ENCODE measurements at regions not wholly inside any gene's neighbourhood (a gene's known extent, or its start where the extent isn't known, plus 50 kb on each side); places are given as distances from the start of the nearest gene placed in this dataset.
A peak's percentile ranks its signal among the peaks of the same experiment; 100 is the strongest.

DNA sequence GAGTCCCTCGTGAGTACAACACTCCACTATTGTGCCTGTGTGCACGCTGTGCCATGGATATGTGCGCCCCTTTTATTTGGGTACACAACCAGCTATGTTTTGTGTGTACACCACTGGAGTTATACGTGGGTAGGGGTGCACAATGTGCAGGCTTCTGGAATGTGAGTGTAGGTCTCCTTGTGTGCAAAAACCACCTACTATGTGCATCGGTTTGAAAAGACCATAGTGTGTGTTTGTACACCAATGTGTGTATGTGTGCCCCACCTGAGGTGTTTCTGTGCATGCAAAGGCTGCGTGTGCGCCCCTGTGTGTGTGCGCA lies 86.4 kb upstream of the ALDH1L1 start:
- DNase-seq (ENCODE audit: low spot score) = no peak

DNA sequence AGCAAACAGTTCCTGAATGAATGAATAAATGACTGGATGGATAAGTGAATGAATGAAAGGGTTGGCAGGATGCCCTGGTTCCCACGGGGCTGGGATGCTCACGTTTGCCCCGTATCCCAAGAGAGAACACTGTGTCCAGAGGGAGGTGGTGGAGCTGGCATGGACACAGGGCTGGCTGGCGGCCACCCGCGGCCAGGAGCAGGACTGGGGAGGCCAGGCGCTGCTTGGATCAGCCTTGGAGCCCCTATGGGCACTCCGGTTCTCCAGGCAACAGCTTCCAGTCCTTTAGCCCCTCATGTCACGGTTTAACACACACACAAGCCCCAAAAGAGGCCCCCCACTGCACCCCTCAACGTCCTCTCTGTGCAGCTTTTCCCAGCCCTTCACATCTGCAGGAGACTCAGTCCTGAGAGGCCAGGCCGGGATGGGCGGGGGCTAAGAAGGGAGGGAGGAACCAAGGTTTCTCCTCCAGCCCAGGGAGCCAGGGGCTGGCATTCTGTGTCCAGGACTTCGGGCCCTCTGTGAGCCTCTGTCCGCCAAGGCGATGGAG lies 86.0 kb upstream of the ALDH1L1 start:
- no peak for DNase-seq (ENCODE audit: low spot score)

DNA sequence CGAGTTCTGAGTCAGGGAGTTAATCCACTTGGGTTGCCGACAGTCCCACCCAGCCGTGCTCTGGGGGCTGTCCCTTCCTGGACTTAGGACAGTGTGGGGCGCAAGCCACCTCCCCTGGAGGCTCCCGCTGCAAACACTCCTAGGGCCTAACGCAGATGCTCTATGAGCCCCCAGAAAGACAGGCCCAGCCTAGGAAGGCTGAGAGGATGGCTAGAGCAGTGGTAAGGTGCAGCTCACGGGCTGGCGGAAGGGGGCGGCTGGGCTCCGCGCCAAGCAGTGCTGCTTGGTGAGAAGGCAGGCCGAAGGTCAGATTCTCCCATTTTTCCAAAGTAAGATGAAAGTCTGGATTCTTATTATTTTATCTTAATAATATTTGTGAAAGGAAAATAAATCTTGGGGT lies 84.6 kb upstream of the ALDH1L1 start:
- no peak for DNase-seq (ENCODE audit: low spot score)

DNA sequence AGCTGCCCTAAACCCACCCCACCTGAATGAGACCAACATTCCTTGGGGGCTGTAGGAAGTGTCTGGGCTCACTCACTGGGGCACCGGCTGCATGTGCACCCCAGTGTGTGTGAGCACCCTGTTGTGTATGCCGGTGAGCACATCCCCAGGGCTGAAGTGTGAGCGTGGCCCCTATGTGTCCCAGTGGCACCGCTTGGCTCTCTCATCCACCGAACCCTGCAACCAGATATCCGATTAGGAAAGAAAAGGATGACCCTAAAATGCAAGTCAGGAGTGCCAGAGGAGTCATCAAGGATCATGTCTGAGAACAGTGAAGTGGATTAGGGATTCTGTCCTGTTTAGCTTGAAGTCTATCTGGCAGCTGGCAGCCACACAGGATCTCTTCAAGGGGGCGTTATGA lies 84.0 kb upstream of the ALDH1L1 start:
- DNase-seq (ENCODE audit: low spot score) = no peak

DNA sequence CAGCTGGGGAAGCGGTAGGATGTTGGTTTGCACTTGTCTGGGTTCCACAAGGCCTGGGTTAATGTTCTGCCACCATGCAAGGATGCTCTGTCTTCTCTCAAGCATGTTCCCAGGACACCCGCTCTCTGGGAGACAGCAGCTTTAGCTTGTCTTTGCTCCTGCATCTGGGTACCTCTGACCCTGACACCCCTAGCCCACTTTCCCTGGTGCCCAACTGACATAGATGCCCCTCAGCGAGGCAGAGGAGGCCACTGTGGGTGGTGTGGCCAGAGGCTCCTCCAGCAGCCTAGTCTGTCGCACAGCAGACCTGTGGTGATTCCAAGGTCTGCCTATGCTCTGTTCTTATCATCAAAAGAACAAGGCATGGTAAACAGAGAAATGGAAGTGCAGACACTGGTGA lies 83.6 kb upstream of the ALDH1L1 start:
- DNase-seq (ENCODE audit: low spot score) = no peak

DNA sequence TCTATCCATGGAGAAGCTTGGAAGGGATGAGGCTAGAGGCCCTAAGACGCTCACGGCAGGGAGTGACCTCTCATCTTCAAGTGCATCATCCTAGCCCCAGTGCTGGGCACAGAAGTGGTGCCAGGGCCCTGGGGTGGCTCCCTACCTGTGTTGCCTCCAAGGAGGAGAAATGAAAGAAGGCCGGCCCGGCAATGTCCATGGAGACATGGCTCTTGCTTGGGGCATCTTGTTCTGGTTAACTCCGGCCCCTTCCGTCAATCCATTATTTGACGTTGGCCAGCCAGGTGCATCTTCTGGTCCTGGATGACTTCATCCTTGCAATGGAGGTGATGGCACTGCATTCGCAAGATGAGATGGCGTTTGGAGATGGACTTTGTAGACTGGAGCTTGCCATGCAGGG lies 83.2 kb upstream of the ALDH1L1 start:
- no peak for DNase-seq (ENCODE audit: low spot score)

DNA sequence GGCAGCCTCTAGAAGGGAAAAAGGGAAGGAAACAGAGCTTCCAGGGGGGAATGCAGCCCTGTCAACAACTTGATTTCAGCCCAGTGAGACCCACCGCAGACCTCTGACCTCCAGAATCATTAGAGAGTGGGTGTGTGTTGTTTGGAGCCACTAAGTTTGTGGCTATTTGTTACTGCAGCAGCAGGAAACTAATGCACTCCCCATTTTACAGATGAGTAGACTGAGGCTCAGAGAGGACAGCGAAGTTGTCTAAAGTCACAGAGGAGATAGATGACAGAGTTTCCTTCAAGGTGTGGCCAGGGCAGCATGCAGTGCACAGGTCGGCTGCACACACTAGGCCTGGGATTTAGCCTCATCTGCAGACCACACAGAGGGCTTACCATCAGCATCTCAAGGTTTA lies 81.8 kb upstream of the ALDH1L1 start:
- no peak for DNase-seq (ENCODE audit: low spot score)

DNA sequence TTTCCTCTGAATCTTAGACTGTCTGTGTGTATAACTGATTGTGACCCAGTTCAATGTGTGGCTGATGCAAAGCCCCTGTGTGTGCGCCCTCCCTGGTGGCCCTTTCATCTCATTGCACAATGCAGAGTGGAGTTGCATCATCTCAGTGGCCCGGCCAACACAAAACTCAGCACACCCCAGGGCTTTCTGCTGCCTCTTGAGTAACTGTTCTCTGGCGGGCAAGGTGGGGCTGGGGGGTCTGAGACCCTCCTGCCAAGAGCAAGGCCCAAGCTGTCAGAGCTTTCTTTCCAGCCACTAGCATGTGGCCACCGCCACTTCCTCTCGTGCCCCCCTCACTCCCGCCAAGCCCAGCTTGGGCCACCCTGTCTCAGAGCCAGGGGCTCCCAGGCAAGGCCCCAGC lies 80.7 kb upstream of the ALDH1L1 start:
- DNase-seq (ENCODE audit: low spot score) = no peak

DNA sequence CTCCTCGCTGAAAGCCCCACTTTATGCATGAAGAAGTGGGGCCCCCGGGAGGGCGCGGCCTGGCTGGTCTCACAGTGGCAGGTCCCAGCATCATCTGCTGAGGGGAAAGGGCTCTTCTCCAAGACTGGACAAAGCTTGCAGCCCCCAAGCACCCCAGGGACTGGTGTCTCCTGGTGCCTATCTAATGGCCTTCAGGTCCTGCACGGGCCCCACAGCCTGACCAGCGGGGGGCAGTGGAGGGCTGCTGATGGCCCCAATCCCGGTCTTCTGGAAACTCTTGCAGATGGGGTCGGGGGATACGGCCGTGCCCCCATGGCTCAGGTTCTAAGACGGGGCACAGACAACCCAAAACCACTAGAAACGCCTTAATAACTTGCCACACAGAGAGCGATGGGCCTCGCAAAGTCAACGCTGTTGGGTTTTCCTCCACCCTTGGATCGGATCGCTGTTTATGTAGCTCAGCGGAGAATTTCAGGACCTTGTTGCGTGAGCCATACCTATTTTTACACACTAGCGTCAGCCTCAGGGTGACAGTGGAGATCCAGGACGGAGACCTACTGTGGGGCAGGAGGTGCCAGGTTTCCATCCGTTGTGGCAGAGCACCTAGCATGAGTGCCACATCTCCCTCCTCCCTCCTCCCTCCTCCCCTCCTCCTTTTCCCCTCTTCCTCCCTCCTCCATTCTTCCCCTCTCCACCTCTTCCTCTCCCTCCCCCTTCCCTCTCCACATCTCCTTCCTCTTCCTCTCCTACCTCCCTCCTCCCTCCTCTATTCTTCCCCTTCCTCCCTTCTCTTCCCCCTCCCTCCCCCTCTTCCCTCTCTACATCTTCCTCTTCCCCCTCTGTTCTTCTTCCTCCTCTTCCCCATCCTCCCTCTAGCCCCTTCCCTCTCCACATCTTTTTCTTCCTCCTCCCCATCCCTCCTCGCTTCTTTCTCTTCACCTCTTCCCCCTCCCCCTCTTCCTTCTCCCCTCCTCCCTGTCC lies 79.3 kb upstream of the ALDH1L1 start:
- DNase-seq (ENCODE audit: low spot score) = peak; percentile 43

DNA sequence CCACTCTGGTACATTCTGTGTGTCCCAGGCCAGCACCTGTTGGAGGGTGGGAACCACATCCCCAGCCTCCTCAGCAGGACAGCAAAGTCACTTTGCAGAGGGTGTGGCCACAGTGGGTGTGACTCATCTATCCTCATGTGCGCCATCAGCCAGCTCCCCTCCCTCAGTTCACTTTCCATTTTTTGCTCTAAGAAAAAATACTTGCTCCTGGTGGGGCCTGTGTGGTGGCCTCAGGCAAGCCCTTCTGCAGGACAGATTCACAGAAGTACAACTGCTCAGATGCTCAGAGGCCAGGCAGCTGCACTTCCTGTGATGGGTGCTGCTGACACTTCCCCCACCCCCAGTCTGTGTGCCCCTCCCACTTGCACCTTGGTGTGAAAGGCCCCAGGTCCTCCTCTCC lies 78.3 kb upstream of the ALDH1L1 start:
- DNase-seq (ENCODE audit: low spot score) = no peak

DNA sequence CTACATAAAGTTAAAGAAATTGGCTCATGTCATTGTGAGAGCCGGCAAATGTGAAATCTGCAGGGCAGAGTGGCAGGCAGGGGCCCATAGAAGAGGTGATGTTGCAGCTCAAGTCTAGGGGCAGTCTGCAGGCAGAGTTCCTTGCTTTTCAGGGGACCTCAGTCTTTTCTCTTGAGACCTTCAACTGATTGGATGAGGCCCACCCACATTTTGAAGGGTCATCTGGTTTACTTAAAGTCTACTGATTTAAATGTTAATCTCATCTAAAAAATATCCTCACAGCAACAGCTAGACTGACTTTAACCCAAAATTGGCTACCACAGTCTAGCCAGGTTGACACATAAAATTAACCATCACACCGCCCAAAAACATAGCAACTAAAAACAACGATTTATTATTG lies 77.6 kb upstream of the ALDH1L1 start:
- no peak for DNase-seq (ENCODE audit: low spot score)

DNA sequence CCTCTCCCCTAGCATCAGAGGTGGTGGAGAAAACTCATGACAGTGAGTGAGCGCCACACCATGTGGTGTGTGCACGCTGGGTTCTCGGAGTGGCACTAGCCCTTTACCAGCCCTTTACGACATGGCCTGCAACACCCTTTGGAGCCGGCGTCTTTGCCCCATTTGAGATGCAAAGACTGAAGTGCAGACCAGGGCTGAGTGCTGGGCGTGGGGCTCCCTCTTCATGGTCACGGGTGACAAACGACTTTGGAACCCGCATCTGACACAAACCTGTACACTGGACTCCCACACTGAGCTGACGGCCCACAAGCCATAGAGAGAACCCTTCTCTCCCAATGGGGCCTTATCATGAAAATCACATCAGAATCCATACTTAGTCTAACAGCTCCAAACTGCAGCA lies 76.8 kb upstream of the ALDH1L1 start:
- DNase-seq (ENCODE audit: low spot score) = no peak

DNA sequence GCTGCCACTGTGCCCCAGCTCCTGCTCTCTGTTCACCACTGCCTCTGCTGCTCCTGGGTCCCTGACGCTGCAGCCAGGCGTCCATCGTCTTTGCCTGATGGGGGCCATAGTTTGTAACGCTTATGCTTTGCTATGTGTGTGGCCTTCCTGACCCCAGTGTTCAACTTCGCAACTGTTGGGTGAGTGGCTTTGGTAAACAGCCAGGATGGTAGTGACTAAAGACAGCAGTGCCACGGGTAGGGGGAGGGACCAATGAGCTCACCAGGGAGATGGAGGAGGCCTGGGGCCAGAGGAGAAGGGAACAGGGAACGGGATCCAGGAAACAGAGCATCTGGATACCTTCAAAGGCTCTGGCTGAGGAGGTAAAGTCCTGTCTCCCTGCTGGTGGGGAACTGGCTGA lies 75.9 kb upstream of the ALDH1L1 start:
- peak; percentile 18 for DNase-seq (ENCODE audit: low spot score)

DNA sequence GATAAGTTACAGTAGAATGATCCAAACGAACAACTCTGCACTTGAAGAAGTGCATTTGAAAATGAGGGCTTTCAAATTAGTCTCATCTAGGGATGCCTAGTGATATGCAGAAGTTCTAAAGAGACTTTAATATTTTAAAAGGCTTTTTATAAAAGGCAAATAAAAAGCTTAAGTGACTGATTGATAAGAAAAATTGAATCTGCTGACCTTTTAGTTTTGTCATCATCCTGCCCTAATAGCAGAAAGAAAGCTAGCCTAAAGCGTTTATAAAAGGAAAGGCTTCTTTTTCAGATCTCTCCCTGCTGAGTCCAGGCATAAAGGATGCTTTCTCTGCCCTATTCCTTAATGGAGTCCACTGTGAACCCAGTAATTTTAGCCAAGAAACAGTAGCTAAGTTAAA lies 72.7 kb upstream of the ALDH1L1 start:
- no peak for DNase-seq (ENCODE audit: low spot score)

DNA sequence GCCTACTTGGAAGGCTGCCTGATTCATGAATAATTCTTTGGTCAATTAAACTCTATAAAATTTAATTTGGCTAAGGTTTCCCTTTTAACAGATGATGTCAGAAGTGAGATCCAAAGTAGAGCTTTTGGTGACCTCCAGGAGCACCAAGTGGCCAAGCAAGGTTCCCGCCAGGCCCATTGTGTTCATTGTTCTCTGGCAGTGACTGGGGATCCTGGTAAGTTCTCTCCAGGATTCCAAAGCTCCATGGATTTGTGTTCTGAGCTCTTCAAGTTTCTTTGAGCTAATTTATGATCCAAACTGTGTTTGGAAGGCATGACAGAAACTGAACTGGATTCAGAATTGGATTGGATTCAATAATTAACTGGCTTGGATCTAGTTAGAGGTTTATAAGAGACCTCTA lies 72.0 kb upstream of the ALDH1L1 start:
- no peak for DNase-seq (ENCODE audit: low spot score)

DNA sequence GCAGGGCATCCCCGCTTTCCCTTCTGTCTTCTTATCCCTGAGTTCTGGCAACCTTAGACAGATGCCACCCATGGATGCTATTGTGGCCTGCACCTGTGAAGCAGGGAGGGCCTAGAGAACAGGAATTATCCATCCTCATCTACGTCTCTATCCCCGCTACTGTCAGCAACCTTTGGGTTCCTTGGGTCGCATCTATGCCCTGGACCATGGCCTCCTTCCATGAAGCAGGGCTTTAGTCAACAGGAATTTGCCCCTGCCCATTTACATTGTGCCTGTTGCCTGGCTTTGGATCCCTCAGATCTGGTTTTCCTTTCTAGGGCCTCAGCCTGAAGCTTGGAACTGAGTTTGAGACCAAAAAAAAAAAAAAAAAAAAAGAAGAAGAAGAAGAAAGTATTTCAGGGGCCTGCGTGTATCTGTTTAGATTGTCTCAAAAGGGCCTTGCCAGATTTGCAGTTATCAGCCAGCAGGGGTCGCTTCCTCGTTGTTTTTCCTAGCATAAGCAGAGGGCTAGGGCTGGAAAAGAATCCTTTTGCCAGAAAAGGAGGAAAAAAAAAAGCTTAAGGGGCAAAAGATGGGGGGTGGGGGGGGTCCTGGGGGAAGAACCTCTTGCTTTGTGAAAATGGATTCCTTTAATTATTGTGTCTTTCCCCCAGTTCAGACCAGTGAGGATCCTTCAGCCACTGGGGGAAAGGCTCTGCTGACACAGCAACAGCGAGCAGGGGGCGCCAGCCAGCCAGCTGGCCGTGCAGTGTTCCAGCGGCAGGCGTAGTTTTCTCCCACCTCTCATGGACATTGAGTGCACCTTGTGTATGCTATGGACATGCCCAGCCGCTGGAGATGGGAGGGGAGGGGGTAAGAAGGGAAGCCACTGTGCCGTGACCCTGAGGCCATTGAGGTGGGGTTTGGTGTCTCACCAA lies 65.7 kb upstream of the ALDH1L1 start:
- peak; percentile 44 for DNase-seq (ENCODE audit: low spot score)
